ENCODE measurements at regions not wholly inside any gene's neighbourhood (a gene's known extent, or its start where the extent isn't known, plus 50 kb on each side); places are given as distances from the start of the nearest gene placed in this dataset.
"Not testable (repeated sequence)": the region's sequence is repeated elsewhere in the genome, so short reads cannot be mapped to it uniquely, and the experiment has no call there.

- no peak for DNase-seq (ENCODE audit: low spot score)
These were observed 141.4 kb upstream of the SERTAD2 start for GRCh38 chr2:64795024-64795592.

DNA sequence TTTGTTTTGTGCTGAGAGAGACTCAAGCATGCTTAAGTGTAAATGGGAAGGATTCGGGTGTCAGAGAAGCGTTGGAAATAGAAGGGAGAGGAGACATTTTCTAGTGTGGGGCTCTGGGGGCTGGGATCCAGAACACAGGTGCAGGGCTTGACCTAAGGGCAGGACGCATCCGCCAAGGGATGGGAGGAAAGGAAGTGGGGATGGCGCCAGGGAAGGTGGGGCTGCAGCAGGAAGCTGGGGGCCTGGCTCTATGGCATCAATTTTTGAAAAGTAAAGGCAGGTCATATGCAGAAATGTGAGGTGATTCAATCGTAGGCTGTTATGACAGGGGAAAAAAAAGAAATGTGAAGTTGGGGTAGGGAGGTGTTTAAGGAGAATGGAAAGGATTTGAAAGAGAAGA lies 143.2 kb upstream of the SERTAD2 start:
- DNase-seq (ENCODE audit: low spot score) = no peak

DNA sequence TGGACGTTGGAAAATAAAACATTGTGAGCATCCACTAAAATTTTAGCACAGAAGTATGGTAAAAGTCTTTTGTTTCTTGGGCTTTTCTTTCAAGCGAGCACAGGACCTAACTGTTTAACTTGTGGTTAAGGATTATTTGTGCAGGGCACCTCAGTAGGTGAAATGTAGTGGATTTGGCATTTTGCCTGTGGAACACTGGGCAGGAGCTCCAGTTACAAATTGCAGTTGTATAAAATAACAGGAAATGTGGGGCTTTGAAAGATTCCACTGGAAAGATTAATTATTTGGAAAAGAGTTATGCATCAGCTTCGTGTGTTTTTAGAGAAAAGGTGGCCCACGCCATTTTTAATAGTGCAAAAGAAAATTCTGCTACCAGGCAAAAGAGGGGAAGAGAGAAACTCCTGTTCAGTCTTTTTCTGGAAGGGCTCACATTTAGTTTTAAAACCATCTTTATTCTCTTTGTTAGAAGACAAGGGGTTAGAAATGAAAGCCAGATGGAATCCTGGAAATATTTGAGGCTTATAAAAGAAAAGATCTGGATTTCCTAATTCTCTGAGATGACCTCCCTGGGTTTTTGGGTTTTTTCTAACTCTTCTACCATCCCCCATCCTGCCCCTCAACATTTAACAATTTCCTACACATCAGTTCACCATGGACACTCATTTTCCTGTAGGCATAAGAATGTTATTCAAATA lies 144.3 kb upstream of the SERTAD2 start:
- no peak for DNase-seq (ENCODE audit: low spot score)

- DNase-seq (ENCODE audit: low spot score) = no peak
These were observed 146.0 kb upstream of the SERTAD2 start for GRCh38 chr2:64799592-64800252.

DNA sequence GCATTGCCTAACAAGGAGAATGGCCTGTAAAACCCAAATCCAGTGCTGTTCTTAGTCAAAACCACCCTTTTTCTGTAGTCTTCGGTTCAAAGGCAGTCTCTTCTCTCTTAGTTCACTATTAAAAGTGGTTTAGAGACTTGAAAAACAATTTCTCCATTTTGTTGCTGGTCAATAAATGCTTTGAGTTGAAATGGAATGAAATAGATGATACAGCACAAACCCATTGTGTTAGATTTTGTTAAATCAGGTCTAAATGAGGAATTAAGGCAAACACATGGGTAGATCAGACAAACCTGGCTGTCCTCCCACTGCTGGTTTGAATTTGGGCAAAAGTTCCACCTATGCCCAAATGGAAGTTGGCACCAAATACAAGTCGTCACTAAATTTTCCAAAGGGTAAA lies 150.1 kb upstream of the SERTAD2 start:
- DNase-seq (ENCODE audit: low spot score) = no peak

- no peak for DNase-seq (ENCODE audit: low spot score)
These were observed 150.9 kb upstream of the SERTAD2 start for GRCh38 chr2:64804651-64805050.

DNA sequence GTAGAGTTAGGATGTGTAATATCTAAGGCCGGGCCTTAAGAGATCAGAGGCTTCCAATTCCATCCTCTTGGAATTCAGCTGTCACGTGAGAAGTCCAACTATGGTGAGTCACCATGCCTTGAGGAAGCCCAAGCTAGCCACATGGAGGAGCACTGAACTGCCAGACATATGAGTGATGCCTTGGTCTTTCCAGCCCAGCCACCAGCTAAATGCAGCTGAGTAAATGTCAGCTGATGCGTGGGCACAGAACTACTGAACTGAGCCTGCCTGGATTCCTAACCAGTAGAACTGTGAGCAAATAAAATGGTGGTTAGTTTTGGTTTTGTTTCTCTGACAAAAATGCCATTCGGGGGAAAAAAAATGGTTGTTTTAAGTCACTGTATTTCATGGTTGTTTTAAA lies 153.7 kb upstream of the SERTAD2 start:
- DNase-seq (ENCODE audit: low spot score) = peak; percentile 91

- DNase-seq (ENCODE audit: low spot score) = no peak
These were observed 154.4 kb upstream of the SERTAD2 start for GRCh38 chr2:64808092-64808491.

GRCh38 chr2:64808754-64809153 lies 155.0 kb upstream of the SERTAD2 start:
- no peak for DNase-seq (ENCODE audit: low spot score)

DNA sequence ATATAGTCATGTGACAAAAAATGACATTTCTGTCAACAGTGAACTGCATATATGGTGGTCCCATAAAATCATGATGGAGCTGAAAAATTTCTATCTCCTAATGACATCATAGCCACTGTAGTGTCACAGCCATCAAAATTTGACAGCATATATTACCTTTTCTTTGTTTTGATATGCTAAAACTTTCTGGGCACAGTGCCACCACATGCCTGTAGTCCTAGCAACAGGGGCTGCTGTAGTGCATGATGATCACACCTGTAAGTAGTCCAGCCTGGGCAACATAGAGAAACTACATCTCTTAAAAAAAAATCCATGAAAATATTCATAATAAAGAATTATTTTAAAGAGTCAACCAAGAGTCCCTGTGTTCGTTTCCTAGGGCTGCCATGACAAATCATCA lies 155.5 kb upstream of the SERTAD2 start:
- DNase-seq (ENCODE audit: low spot score) = no peak

GRCh38 chr2:64812285-64812684 lies 158.6 kb upstream of the SERTAD2 start:
- DNase-seq (ENCODE audit: low spot score) = no peak

GRCh38 chr2:64814007-64814406 lies 160.3 kb upstream of the SERTAD2 start:
- no peak for DNase-seq (ENCODE audit: low spot score)

DNA sequence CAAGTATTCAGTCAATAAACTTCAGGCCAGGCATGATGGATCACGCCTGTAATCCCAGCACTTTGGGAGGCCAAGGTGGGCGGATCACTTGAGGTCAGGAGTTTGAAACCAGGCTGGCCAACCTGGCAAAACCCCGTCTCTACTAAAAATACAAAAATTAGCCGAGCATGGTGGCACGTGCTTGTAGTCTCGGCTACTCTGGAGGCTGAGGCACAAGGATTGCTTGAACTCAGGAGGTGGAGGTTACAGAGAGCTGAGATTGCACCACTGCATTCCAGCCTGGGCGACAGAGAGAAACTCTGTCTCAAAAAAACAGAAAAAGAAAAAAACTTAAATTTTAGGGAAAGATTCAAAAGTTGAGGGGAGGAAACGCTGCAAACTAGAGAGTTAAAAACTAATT lies 162.8 kb upstream of the SERTAD2 start:
- not testable (repeated sequence) for DNase-seq (ENCODE audit: low spot score)

GRCh38 chr2:64817453-64817852 lies 163.7 kb upstream of the SERTAD2 start:
- no peak for DNase-seq (ENCODE audit: low spot score)

- no peak for DNase-seq (ENCODE audit: low spot score)
These were observed 164.9 kb upstream of the SERTAD2 start for GRCh38 chr2:64818664-64819060.

DNA sequence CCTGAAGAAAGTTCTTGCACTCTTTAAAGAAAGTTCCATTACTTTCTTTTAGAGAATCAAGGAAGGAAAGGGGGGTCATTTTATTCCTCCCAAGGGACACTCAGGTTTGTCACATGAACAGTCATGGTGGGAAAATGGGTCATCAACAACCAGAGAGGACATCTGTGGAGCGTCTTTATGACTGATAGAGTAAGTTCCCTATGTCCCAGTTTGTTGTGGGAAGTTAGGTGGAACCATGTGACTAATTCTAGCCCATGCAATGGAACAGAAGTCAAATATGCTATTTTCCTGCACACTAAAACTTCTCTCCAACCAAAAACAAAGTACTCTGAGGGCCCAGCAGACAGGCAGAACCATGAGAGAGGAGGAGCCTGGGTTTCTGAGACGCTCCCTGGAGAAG lies 165.6 kb upstream of the SERTAD2 start:
- DNase-seq (ENCODE audit: low spot score) = no peak

GRCh38 chr2:64819774-64820688 lies 166.3 kb upstream of the SERTAD2 start:
- DNase-seq (ENCODE audit: low spot score) = no peak

DNA sequence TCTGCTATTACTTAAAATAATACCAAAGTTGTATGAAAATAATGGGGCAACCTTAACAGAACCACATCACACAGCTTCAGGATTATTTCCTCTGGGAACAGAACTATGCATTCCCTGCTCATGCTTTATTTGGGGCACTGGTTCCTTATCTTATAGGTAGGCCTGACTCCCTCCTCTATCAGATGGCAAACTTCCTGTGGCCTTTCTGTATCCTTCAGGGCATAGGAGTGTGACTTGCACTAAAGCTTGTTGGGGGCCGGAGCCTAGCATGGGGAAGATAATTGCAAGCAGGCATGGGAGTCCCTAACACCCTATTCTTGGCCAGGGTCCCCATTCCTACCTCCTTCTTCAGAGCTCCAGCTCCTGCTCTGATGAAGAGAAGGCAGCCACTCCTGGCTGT lies 167.2 kb upstream of the SERTAD2 start:
- no peak for DNase-seq (ENCODE audit: low spot score)

DNA sequence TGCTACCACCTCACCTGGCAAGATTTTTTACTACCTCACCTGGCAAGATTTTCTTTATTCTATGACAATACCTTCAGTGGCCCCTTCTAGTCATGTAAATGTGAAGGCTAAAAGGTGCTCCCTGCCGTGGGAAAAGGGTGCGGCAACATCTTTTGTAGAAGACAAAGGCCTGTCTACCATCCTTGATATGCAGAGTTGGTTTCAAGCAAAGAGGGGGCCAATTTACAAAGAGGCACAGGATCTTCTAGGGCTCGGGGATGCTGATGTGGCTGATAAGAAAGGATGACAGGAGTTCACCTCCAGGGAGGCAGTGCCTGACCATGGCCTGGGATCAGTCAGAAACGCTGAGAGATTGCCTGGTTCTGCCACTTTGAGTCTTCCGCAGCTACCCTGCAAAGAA lies 165.4 kb upstream of the SLC1A4 start:
- no peak for DNase-seq (ENCODE audit: low spot score)

DNA sequence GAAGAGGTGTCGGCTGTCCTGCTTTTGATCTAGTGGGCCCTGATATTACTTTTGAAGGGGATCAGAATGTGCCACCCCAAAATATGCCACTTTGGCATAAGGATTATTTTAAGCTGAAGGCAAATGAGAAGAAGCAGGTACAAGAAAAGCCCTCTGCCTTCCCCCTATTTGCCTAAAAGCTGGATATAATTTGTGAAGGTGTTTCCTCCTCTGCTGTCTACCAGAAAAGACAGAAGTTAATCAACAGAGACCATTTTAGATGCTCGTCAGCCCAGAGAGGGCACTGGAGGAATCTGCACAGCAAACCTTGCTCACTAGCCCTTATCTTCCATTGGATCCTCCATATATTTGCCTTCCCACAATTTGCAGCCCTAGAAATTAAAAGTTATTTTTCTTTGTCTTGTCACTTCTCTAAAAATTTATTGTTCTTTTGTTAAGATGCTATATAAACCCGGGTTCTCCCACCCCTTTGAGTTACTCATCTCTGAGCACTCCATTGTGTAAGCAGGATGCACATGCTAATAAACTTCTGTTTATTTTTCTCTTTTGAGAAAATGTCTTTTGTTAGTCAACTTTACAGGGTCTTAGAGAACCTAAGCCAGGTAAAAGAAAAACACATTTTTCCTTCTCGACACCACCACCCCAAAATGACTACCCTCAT lies 163.2 kb upstream of the SLC1A4 start:
- DNase-seq (ENCODE audit: low spot score) = no peak

DNA sequence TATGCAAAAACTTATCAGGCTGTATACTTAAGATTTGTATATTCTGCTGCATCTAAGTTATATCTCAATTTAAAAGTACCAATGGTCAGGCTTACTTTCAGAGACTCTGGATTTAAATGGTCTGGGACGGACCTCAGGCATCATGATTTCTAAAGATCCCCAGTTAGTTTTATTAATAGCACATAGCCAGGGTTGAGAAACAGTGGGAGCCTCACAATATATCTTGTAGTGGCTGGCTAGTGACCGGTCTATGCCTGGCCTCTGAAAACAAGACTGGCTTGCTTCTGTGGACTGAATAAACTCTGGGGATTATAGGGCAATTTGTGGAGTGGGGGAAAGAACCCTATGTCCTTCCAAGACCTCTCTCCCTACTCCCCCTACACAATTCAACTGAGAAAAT lies 162.5 kb upstream of the SLC1A4 start:
- DNase-seq (ENCODE audit: low spot score) = no peak

DNA sequence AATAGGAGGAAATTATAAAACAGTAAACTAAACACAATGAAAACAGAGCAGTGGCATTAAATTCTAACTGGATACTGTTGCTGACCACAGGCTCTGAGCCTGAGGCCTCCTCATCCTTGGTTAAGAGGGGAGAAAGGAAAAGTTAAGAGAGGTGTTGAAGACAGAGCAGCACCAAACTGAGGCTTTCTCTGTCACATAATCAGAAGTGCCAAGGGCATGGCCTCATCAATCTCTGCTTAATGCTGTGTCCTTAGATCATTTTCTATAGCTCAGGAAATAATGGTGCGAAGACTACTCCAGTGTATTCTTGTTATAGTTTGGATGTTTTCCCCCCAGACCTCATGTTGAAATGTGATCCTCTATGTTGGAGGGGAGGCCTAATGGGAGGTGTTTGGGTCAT lies 160.9 kb upstream of the SLC1A4 start:
- DNase-seq (ENCODE audit: low spot score) = no peak
